B cell (primary cell): ENCODE measurements at regions not wholly inside any gene's neighbourhood (a gene's known extent, or its start where the extent isn't known, plus 50 kb on each side); places are given as distances from the start of the nearest gene placed in this dataset.

ENCODE experiments used
- ATAC-seq: fragments of 200-7000 bp; cut with Tn5 transposase; one replicate; pipeline ENCODE4 v1.10.0; 2021; ENCODE audit warnings: low read depth, mild to moderate bottlenecking, moderate number of reproducible peaks, moderate library complexity
- CTCF ChIA-PET: fragments of 350-600 bp; sonication (Branson Sonifier 250); formaldehyde crosslinking; loops from one replicate; lab custom pipeline; 2021; ENCODE audit warnings: antibody characterized with exemption, inconsistent platforms; lab: Charles Lee
- POLR2A ChIA-PET: fragments of 350-600 bp; sonication (Branson Sonifier 250); formaldehyde crosslinking; loops from one replicate; lab custom pipeline; 2021; ENCODE audit warnings: antibody characterized with exemption; lab: Charles Lee
- DNase-seq: peaks from one replicate; pipeline ENCODE4 v3.0.0; 2013
- H2AFZ ChIP-seq: 2 replicates; pipeline ENCODE4 v1.6.1; 2012; ENCODE audit warnings: mild to moderate bottlenecking, low read depth, low read length; ENCODE audit not compliant: insufficient read depth, poor library complexity, severe bottlenecking
- H3K27ac ChIP-seq, 2 donors: 1 replicate in 1 of 2; 2 replicates in 1 of 2; pipeline ENCODE4 v1.5.1; 2012 to 2013; ENCODE audit warnings: low read length in 2 of 2, mild to moderate bottlenecking in 2 of 2, moderate library complexity in 1 of 2
- H3K27me3 ChIP-seq, 4 experiments: fragments of 200-600 bp in 1 of 4; sonication (generic) in 1 of 4; replicated peaks in 1 of 4; 1 replicate in 2 of 4; 2 replicates in 2 of 4; pipeline versions ENCODE4 v1.6.1 to v1.7.0; 2013 to 2016; ENCODE audit warnings: low read length in 3 of 4, mild to moderate bottlenecking in 2 of 4, mixed read lengths in 1 of 4, moderate library complexity in 1 of 4; ENCODE audit not compliant: insufficient read depth in 4 of 4, control insufficient read depth in 3 of 4; ENCODE audit errors: control extremely low read depth in 1 of 4
- H3K36me3 ChIP-seq, 2 experiments: replicated peaks in 1 of 2; 1 replicate in 1 of 2; 2 replicates in 1 of 2; pipeline versions ENCODE4 v1.6.1 to v1.7.1; 2013; ENCODE audit warnings: low read length in 1 of 2; ENCODE audit not compliant: insufficient read depth in 2 of 2, control insufficient read depth in 1 of 2; ENCODE audit errors: control extremely low read depth in 1 of 2, extremely low read depth in 1 of 2
- H3K4me1 ChIP-seq, 2 donors: fragments of 200-600 bp in 1 of 2; sonication (generic) in 1 of 2; 1 replicate in 1 of 2; 2 replicates in 1 of 2; pipeline versions ENCODE4 v1.5.1 to v1.6.1; 2013 to 2017; ENCODE audit warnings: low read length in 2 of 2; ENCODE audit not compliant: control insufficient read depth in 2 of 2, insufficient read depth in 2 of 2
- H3K4me2 ChIP-seq: replicated peaks from 2 replicates; pipeline ENCODE3; 2012; ENCODE audit warnings: mild to moderate bottlenecking, low read depth, low read length; ENCODE audit not compliant: poor library complexity, severe bottlenecking
- H3K4me3 ChIP-seq, 5 experiments: fragments of 200-600 bp in 1 of 5; sonication (generic) in 1 of 5; 1 replicate in 3 of 5; 2 replicates in 2 of 5; pipeline versions ENCODE4 v1.5.1 to v1.7.0; 2011 to 2016; ENCODE audit warnings: low read length in 4 of 5, mild to moderate bottlenecking in 4 of 5, low read depth in 2 of 5, control low read depth in 1 of 5, moderate library complexity in 1 of 5; ENCODE audit not compliant: insufficient read depth in 1 of 5; ENCODE audit errors: control extremely low read depth in 1 of 5, extremely low read depth in 1 of 5
- H3K79me2 ChIP-seq: fragments of 200-600 bp; sonication (generic); one replicate; pipeline ENCODE4 v1.6.0; 2016; ENCODE audit warnings: low read length; ENCODE audit not compliant: control insufficient read depth, insufficient read depth
- H3K9ac ChIP-seq: fragments of 200-600 bp; sonication (generic); 2 replicates; pipeline ENCODE4 v1.6.1; 2017; ENCODE audit warnings: mild to moderate bottlenecking, low read length, moderate library complexity
- H3K9me3 ChIP-seq, 3 donors: one replicate each; pipeline versions ENCODE4 v1.6.1 to v1.7.1; 2013; ENCODE audit warnings: low read length in 2 of 3; ENCODE audit not compliant: control insufficient read depth in 2 of 3, insufficient read depth in 1 of 3; ENCODE audit errors: control extremely low read depth in 1 of 3
- H4K20me1 ChIP-seq: 2 replicates; pipeline ENCODE4 v1.6.0; 2012; ENCODE audit warnings: mild to moderate bottlenecking, low read length; ENCODE audit not compliant: insufficient read depth, control insufficient read depth, poor library complexity, severe bottlenecking
- H3K27ac Mint-ChIP-seq: one replicate; pipeline ENCODE4 v1.8.0; 2021; ENCODE audit warnings: mixed read lengths
- H3K27me3 Mint-ChIP-seq: one replicate; pipeline ENCODE4 v1.8.0; 2021; ENCODE audit warnings: mixed read lengths
- H3K4me1 Mint-ChIP-seq: one replicate; pipeline ENCODE4 v1.8.0; 2021; ENCODE audit warnings: mixed read lengths
- H3K4me3 Mint-ChIP-seq: one replicate; pipeline ENCODE4 v1.8.0; 2021; ENCODE audit warnings: mixed read lengths
- H3K9me3 Mint-ChIP-seq: one replicate; pipeline ENCODE4 v1.8.0; 2022; ENCODE audit warnings: mixed read lengths; ENCODE audit not compliant: insufficient read depth
- CTCF ChIP-seq: fragments of 200-600 bp; IDR thresholded peaks from one replicate; pipeline ENCODE4 v1.8.0; 2022; ENCODE audit warnings: antibody characterized with exemption, mild to moderate bottlenecking
- EZH2 ChIP-seq: IDR thresholded peaks from 2 replicates; pipeline ENCODE4 v1.6.1; 2012; ENCODE audit warnings: borderline replicate concordance, low read depth, mild to moderate bottlenecking, moderate library complexity, low read length; ENCODE audit not compliant: insufficient read depth, poor library complexity, severe bottlenecking
- WGBS: methylation state at CpG from one replicate; pipeline ENCODE4 v1.1.5; 2013; ENCODE audit warnings: missing lambda C conversion rate; ENCODE audit not compliant: insufficient coverage; 5-methylcytosine and 5-hydroxymethylcytosine counted together
- intact Hi-C: fragments of 100-400 bp; cut with micrococcal nuclease; formaldehyde crosslinking; loops from one replicate; pipeline ENCODE4 v1.10.0; 2022

GRCh38 chr4:134610956-134611355 lies 409.4 kb upstream of the PABPC4L start:
- no peak overlapping the region for H3K4me3 Mint-ChIP-seq
- Histone ChIP-seq H3K4me2 (no peak overlapping the region), H3K79me2 (no peaks in the 10 kb centered on the region), H3K4me1 (no peaks in the 10 kb centered on the region), H4K20me1 (no peaks in the 10 kb centered on the region), H3K36me3 (no peaks in the 10 kb centered on the region), H3K9ac (no peak overlapping the region), H3K9me3 (peaks cover 0 to 8% (median 0%) of the 10 kb centered on the region in 3 donors), H2AFZ (no peak overlapping the region), H3K4me3 (no peak overlapping the region), H3K27ac (no peak overlapping the region), H3K27me3 (no peaks in the 10 kb centered on the region)
- WGBS, result 86% methylated on average over 1 of the region's 1 CpG
- no peak for ATAC-seq
- H3K27me3 Mint-ChIP-seq, result no peaks in the 10 kb centered on the region
- peaks cover 2% of the 10 kb centered on the region for H3K9me3 Mint-ChIP-seq
- POLR2A ChIA-PET, result no interaction called here
- intact Hi-C loops, result no loop called here
- CTCF ChIA-PET, result no interaction called here
- no peak for DNase-seq
- H3K4me1 Mint-ChIP-seq, result no peaks in the 10 kb centered on the region
- TF ChIP-seq CTCF (no peak), EZH2 (no peak)
- H3K27ac Mint-ChIP-seq, result no peak overlapping the region

DNA sequence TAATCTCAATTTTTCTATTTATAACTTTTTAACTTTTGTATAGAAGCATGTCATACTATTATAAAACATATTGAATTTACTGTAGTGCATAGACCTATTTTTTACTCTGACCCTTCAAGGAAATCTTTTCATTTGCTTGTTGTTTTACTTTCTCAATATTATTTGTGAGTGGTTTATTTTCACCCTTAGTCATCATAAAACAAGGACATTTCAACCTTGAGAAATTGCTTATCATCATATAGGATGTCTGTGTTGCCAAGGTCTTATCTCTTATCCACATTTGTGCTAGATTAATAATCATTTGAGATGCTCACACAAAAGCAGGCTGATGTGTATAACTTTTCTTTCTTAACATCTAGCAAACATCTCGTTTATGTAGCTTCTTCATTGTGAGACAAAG lies 408.6 kb upstream of the PABPC4L start:
- POLR2A ChIA-PET, result no interaction called here
- no peak overlapping the region for H3K4me2 ChIP-seq
- CTCF ChIA-PET, result no interaction called here
- no peaks in the 10 kb centered on the region for H3K4me1 ChIP-seq
- H3K27ac ChIP-seq, result no peak overlapping the region
- H3K27me3 Mint-ChIP-seq, result no peaks in the 10 kb centered on the region
- peaks cover 0 to 8% (median 0%) of the 10 kb centered on the region in 3 donors for H3K9me3 ChIP-seq
- H3K27me3 ChIP-seq, result no peaks in the 10 kb centered on the region
- no peak overlapping the region for H3K27ac Mint-ChIP-seq
- intact Hi-C loops, result no loop called here
- no peaks in the 10 kb centered on the region for H3K36me3 ChIP-seq
- H3K4me3 ChIP-seq, result no peak overlapping the region
- no peak overlapping the region for H2AFZ ChIP-seq
- H3K4me3 Mint-ChIP-seq, result no peak overlapping the region
- no CpG with 5 or more reads among the region's 1 CpG for WGBS
- no peak overlapping the region for H3K9ac ChIP-seq
- H3K4me1 Mint-ChIP-seq, result no peaks in the 10 kb centered on the region
- H3K79me2 ChIP-seq, result no peaks in the 10 kb centered on the region
- TF ChIP-seq CTCF, result no peak
- no peak for TF ChIP-seq EZH2
- no peak for ATAC-seq
- no peak for DNase-seq
- peaks cover 2% of the 10 kb centered on the region for H3K9me3 Mint-ChIP-seq
- no peaks in the 10 kb centered on the region for H4K20me1 ChIP-seq
